ENCODE measurements at regions not wholly inside any gene's neighbourhood (a gene's known extent, or its start where the extent isn't known, plus 50 kb on each side); places are given as distances from the start of the nearest gene placed in this dataset.

DNA sequence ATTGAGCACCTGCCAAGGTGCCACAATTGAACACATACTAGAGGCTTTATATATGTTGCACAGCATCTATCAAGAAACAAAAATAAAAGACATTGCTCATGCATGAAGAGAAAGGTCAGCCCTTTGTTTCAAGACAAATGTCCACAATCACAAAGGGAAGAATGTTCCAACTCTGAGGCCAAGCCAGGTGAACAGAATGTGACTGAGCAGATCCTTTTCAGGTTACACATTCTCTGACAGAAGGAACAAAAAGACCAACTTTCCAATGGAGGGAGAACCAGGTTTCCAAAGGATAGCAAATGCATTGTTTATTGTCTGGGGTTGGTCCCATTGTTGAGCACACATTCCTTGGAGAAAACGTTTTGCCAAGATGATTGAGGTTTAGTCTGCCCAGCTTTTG lies 50.2 kb upstream of the FAM174B start:
- TF ChIP-seq JUND (IDR thresholded peaks at IDR 0.05; ENCODE audit: low read depth): no peak
- no peak for DNase-seq (ENCODE audit: low read depth in 1 of 2, low spot score in 1 of 2)
- in situ Hi-C loops (cut with HindIII; ENCODE audit: low pct_unique_long_range_greater_than_20kb, low sequenced_read_pairs): no loop called here

DNA sequence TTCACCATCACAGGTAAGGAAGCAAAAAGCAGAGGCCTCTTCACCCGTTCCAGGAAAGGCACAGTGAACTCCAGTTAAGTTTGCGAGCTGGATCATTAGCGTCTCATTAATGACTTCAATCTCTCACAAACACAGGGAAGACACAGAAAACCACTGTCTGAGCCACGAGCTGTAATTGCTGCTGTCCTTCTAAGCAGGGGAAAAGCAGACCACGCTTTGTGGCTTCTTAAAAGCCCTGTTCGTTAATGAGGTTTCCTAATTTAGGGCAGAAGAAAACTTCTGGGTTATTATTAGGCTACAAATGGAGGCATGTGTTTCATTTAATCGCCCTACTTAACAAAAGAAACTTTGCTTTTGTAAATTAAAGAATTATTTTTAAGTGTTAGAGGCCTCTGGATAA lies 50.6 kb upstream of the FAM174B start:
- no peak for TF ChIP-seq JUND (IDR thresholded peaks at IDR 0.05; ENCODE audit: low read depth)
- in situ Hi-C loops (cut with HindIII; ENCODE audit: low pct_unique_long_range_greater_than_20kb, low sequenced_read_pairs): no loop called here
- no peak for DNase-seq (ENCODE audit: low read depth in 1 of 2, low spot score in 1 of 2)

DNA sequence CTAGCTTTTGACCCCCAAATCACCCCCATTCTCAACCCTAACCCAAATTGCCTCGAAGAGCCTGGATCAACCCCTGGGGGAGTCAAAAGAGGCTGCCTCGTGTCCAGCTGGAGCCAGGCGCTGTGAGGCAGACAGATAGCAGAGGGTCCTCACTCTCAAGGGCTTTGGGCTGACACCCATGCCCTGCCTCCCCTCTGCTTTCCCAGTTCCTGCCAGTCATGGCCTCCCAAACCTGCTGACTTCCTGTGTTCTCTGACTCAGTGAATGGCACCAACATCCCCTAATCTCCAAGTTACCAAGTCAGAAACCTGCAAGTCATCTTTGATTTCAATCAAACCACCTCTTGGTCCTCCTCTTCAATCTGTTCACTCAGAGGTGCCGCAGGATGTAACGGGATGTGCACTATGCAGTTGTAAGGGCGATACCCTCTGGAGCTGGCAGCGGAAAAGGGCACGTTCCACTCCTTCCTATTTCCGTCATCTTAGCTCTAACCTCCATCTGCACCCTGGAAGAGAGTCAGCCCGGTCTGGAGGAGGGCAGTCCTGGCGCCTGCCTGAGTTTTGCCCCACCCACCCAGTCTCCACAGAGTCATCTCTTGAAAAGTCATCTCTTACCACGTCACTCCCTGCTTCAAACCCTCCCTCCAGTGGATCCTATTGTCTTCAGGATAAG lies 52.4 kb upstream of the FAM174B start:
- no peak for DNase-seq (ENCODE audit: low read depth in 1 of 2, low spot score in 1 of 2)
- TF ChIP-seq JUND (IDR thresholded peaks at IDR 0.05; ENCODE audit: low read depth): no peak
- in situ Hi-C loops (cut with HindIII; ENCODE audit: low pct_unique_long_range_greater_than_20kb, low sequenced_read_pairs): no loop called here

DNA sequence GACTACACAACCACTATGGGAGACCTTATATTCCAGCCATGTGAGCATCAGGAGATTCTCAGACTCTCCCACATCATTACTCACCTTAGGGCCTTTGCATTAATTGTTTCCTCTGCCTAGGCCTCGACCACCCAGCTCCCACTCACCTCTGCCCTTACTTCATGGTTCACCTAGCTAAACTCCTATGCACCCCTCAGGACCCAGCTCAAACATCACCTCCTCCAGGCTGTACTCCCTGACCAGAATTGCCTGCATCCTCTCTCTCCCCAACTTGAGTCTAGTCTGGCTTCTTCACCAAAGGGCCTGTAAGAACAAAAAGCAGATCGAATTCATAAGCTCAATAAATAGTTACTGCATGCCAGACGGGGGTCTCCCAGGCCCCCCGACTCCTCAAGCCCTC lies 53.1 kb upstream of the FAM174B start:
- in situ Hi-C loops (cut with HindIII; ENCODE audit: low pct_unique_long_range_greater_than_20kb, low sequenced_read_pairs): no loop called here
- no peak for TF ChIP-seq JUND (IDR thresholded peaks at IDR 0.05; ENCODE audit: low read depth)
- DNase-seq (ENCODE audit: low read depth in 1 of 2, low spot score in 1 of 2): no peak

DNA sequence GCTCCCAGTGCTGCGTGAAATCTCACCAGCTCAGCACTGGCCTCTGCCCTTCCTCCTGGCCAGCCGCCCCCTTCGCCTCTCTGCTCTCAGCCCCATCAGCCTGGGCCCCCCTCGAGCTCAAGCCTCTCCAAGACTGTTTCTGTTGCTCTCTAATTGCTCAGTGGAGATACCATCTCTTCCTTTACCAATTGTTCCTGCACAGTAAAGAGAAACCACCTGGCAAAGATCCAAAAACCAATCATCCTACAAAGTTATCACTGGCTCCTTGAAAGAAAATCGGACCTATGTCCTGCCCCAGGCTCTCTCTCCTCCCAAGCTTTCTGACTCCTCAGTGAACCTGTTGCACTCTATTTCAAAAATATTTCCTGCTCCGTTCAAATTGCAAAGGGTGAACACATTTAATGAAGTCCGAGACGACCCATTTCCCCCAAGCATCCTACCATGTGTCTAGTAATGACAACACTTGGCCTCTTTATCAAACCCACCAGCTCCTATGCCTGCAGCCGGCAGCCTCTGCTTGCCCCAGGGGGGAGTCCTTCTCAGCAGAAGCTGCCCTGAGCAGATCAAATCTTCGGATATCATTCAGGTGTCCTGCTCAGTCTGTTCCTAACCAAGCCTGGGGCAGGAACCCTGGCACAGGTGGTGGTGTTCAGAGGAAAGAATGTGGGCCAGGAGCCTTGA lies 53.7 kb upstream of the FAM174B start:
- in situ Hi-C loops (cut with HindIII; ENCODE audit: low pct_unique_long_range_greater_than_20kb, low sequenced_read_pairs): no loop called here

GRCh38 chr15:92711457-92711831 lies 55.9 kb upstream of the FAM174B start:
- no peak for TF ChIP-seq JUND (IDR thresholded peaks at IDR 0.05; ENCODE audit: low read depth)
- in situ Hi-C loops (cut with HindIII; ENCODE audit: low pct_unique_long_range_greater_than_20kb, low sequenced_read_pairs): no loop called here
- DNase-seq (ENCODE audit: low read depth in 1 of 2, low spot score in 1 of 2): no peak

More for the DNA sequence above, 53.7 kb upstream of the FAM174B start:
- no peak for TF ChIP-seq JUND (IDR thresholded peaks at IDR 0.05; ENCODE audit: low read depth)
- DNase-seq (ENCODE audit: low read depth in 1 of 2, low spot score in 1 of 2): peak in 1 of 2 experiments; percentile 66

DNA sequence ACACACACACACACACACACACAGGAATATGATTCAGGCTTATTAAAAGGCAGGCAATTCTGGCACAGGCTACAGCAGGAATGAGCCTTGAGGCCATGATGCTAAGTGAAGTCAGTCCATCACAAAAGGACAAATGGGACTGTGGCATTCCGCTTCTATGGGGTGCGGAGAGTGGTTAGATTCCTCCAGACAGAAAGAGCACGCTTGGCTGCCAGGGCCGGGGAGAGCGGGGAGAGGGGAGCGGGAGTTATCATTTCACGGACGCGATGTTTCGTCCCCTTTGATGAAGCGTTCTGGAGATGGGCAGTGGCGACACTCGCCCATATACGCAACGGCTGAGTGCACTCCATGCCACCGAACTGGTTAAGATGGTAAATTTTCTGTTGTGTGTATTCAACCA lies 58.5 kb upstream of the FAM174B start:
- TF ChIP-seq JUND (IDR thresholded peaks at IDR 0.05; ENCODE audit: low read depth): no peak
- in situ Hi-C loops (cut with HindIII; ENCODE audit: low pct_unique_long_range_greater_than_20kb, low sequenced_read_pairs): no loop called here
- DNase-seq (ENCODE audit: low read depth in 1 of 2, low spot score in 1 of 2): peak; percentile 45 to 62

GRCh38 chr15:92714477-92715401 lies 59.2 kb upstream of the FAM174B start:
- TF ChIP-seq JUND (IDR thresholded peaks at IDR 0.05; ENCODE audit: low read depth): no peak
- DNase-seq (ENCODE audit: low read depth in 1 of 2, low spot score in 1 of 2): peak; percentile 61 to 84
- in situ Hi-C loops (cut with HindIII; ENCODE audit: low pct_unique_long_range_greater_than_20kb, low sequenced_read_pairs): no loop called here

- TF ChIP-seq JUND (IDR thresholded peaks at IDR 0.05; ENCODE audit: low read depth): no peak
Observed at GRCh38 chr15:92715758-92716157, 60.2 kb upstream of the FAM174B start.

GRCh38 chr15:92719021-92719420 lies 63.4 kb upstream of the FAM174B start:
- no peak for DNase-seq (ENCODE audit: low read depth in 1 of 2, low spot score in 1 of 2)
- in situ Hi-C loops (cut with HindIII; ENCODE audit: low pct_unique_long_range_greater_than_20kb, low sequenced_read_pairs): no loop called here
- no peak for TF ChIP-seq JUND (IDR thresholded peaks at IDR 0.05; ENCODE audit: low read depth)

More at GRCh38 chr15:92715758-92716157, 60.2 kb upstream of the FAM174B start:
- no peak for DNase-seq (ENCODE audit: low read depth in 1 of 2, low spot score in 1 of 2)
- in situ Hi-C loops (cut with HindIII; ENCODE audit: low pct_unique_long_range_greater_than_20kb, low sequenced_read_pairs): no loop called here

DNA sequence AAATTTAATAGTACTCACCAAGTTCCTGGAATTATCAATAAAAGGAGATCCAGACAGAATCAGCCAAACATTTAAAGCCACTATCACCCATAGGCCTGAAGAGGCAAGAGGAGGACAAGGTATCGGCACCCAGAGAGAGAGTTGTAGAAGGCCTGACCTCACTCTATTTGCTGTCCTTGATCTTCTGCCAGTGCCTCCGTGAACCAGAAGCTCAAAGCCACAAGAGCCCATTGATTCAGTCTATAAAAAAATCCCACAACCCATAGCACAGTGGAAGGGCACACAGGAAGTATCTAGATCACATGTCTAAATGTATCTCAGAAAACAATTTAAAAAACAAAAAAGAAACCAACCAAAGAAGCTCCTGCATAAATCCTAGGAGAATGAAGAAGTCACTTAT lies 68.6 kb upstream of the FAM174B start:
- no peak for DNase-seq (ENCODE audit: low read depth in 1 of 2, low spot score in 1 of 2)
- in situ Hi-C loops (cut with HindIII; ENCODE audit: low pct_unique_long_range_greater_than_20kb, low sequenced_read_pairs): no loop called here
- no peak for TF ChIP-seq JUND (IDR thresholded peaks at IDR 0.05; ENCODE audit: low read depth)

GRCh38 chr15:92725171-92725570 lies 69.6 kb upstream of the FAM174B start:
- TF ChIP-seq JUND (IDR thresholded peaks at IDR 0.05; ENCODE audit: low read depth): no peak
- in situ Hi-C loops (cut with HindIII; ENCODE audit: low pct_unique_long_range_greater_than_20kb, low sequenced_read_pairs): no loop called here
- DNase-seq (ENCODE audit: low read depth in 1 of 2, low spot score in 1 of 2): no peak

DNA sequence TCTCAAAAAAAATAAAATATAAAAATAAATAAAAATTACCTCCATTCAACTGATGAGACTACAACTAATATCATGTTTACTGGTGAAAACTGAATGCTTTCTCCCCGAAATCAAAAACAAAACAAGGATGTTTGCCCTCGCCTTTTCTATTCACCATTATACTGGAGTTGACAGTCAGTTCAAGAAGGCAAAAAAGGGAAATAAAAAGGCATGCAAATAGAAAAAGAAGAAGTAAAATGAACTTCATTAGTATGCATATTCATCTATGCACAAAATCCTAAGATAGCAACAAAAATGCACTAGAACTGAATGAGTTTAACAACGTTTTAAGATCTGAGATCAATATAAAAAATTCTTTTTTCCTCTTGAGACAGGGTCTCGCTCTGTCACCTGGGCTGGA lies 72.7 kb upstream of the FAM174B start:
- in situ Hi-C loops (cut with HindIII; ENCODE audit: low pct_unique_long_range_greater_than_20kb, low sequenced_read_pairs): no loop called here
- no peak for TF ChIP-seq JUND (IDR thresholded peaks at IDR 0.05; ENCODE audit: low read depth)
- DNase-seq (ENCODE audit: low read depth in 1 of 2, low spot score in 1 of 2): no peak
